Aorta (tissue), 5 donors: ENCODE measurements at regions not wholly inside any gene's neighbourhood (a gene's known extent, or its start where the extent isn't known, plus 50 kb on each side); places are given as distances from the start of the nearest gene placed in this dataset.
A peak's percentile ranks its signal among the peaks of the same experiment; 100 is the strongest.

Experiments
- ATAC-seq: fragments of 200-7000 bp; cut with Tn5 transposase; one replicate; pipeline ENCODE4 v1.9.1; 2022; ENCODE audit warnings: moderate library complexity; ENCODE audit not compliant: low FRiP score
- DNase-seq, 2 donors: peaks; one replicate each; pipeline ENCODE4 v3.0.0-alpha.2; 2020
- H3K27ac ChIP-seq, 2 donors: one replicate each; pipeline ENCODE4 v1.5.1; 2013; ENCODE audit warnings: low read length in 2 of 2, mild to moderate bottlenecking in 2 of 2, moderate library complexity in 2 of 2, control low read depth in 1 of 2, inconsistent platforms in 1 of 2, low read depth in 1 of 2
- H3K27me3 ChIP-seq, 2 donors: one replicate each; pipeline ENCODE4 v1.6.1; 2013; ENCODE audit warnings: control low read depth in 1 of 2, low read length in 1 of 2, mild to moderate bottlenecking in 1 of 2, moderate library complexity in 1 of 2; ENCODE audit not compliant: insufficient read depth in 2 of 2, control insufficient read depth in 1 of 2
- H3K36me3 ChIP-seq, 2 donors: one replicate each; pipeline ENCODE4 v1.6.1; 2013; ENCODE audit warnings: control low read depth in 1 of 2, low read length in 1 of 2, mild to moderate bottlenecking in 1 of 2; ENCODE audit not compliant: insufficient read depth in 2 of 2, control insufficient read depth in 1 of 2
- H3K4me1 ChIP-seq, 2 donors: one replicate each; pipeline ENCODE4 v1.6.1; 2013; ENCODE audit warnings: low read length in 2 of 2, control low read depth in 1 of 2, mild to moderate bottlenecking in 1 of 2, moderate library complexity in 1 of 2; ENCODE audit not compliant: insufficient read depth in 2 of 2, control insufficient read depth in 1 of 2
- H3K4me3 ChIP-seq, 2 donors: one replicate each; pipeline ENCODE4 v1.5.1; 2013; ENCODE audit warnings: low read length in 2 of 2, control low read depth in 1 of 2, mild to moderate bottlenecking in 1 of 2
- H3K9me3 ChIP-seq: one replicate; pipeline ENCODE4 v1.6.1; 2013; ENCODE audit warnings: mild to moderate bottlenecking, low read length; ENCODE audit not compliant: control insufficient read depth
- WGBS, 2 donors: extraction: QIAGEN DNeasy Blood & Tissue Kit; methylation state at CpG; one replicate each; pipeline ENCODE4 v1.1.7; 2013; 5-methylcytosine and 5-hydroxymethylcytosine counted together
- intact Hi-C, 2 donors: fragments of 100-400 bp; cut with DNase I; formaldehyde crosslinking; loops; one replicate each; pipeline versions ENCODE4 v1.14.2 to v1.15.0; 2022
- donor health status: healthy with polysubstance abuse.
- donor health status: Bipolar disorder and iron deficiency.
- donor health status: DM: no; HTN: no; CAD: no.
- donor health status: DM: no; HTN: no; CAD: no.
- donor health status: DM: yes; HTN: yes; CAD: no.

DNA sequence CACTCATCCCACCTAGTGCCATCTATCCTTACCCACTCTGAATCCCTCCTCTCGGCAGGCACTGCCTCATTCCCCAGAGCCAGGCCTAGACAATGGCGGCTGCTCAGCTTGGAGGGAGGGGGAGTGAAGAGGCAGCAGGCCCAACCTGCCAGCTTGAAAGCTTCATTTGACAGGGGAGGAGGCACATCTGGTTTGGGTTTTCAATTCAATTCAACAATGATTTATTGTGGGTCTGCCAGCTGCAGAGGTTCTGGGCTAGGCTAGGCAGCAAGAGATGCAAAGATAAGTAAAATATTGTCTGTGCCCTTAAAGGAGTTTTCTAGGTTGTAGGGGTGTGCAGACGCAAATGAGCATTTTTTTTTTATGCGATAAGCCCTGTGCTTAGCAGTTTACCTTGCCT lies 58.5 kb downstream of the RTL9 start:
- Histone ChIP-seq H3K27me3 (no peaks in the 10 kb centered on the region), H3K27ac (no peak overlapping the region), H3K4me1 (peaks cover 0 to 3% of the 10 kb centered on the region in 2 donors), H3K36me3 (no peaks in the 10 kb centered on the region), H3K4me3 (no peak overlapping the region), H3K9me3 (no peaks in the 10 kb centered on the region)
- intact Hi-C loops, result loop anchor here in 1 of 2 donors (10.0 kb wide), 1 partner anchor 412 kb away; the partner anchor contains the start of gene TMEM164
- DNase-seq, result no peak
- ATAC-seq, result no peak
- WGBS, 2 donors, result 72 to 93% methylated on average over 4 of the region's 4 CpGs

DNA sequence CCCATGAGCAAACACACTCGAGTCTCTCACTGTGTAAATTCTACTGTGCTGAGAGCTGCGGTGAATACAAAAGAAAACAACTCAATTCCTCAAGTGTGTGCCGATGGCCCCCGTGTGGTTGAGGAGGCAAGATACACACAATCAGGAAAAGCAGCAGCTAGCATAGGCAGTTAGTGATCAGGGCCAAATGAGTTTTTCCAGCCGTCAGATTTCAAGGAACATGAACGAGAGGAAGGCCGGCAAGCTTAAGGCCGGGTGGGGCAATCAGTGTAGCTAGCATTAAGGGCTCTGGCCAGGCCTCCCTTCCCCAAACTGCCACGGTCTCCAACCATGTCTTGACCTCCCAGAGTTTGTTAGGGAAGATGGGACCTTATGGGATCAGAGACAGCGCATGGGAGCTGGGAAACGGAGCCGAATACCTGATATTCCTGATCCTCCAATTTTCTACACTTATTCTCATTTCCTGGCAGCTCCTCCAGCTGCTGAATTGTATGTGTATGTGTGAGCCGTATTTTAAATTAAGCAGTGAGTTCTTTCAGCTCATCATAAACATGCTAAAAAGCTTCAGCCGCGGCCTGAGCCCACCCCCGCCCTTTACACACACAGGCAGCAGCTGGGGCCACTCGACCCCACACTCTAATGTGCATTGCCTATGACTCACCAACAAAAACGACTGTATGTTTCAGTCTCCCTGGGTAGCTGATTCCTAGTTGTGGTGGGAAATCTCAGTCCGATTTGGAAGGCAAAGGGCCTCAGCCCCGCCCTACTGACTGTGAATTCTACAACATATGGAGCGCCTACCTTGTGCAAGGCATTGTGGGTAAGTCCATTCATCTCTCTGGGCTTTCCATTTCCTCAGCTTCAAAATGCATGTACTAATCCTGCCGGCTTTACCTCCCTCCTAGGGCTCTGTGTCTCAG lies 59.9 kb downstream of the RTL9 start:
- Histone ChIP-seq H3K9me3 (no peaks in the 10 kb centered on the region), H3K4me3 (no peak overlapping the region), H3K27ac (peak overlapping the region in 1 of 2 donors; percentile 51), H3K36me3 (no peaks in the 10 kb centered on the region), H3K27me3 (no peaks in the 10 kb centered on the region), H3K4me1 (peaks cover 0 to 3% of the 10 kb centered on the region in 2 donors)
- ATAC-seq (no peak), DNase-seq (no peak)
- intact Hi-C loops, result loop anchor here in 1 of 2 donors (10.0 kb wide), 1 partner anchor 414 kb away; the partner anchor contains the start of gene TMEM164
- WGBS, 2 donors, result 33 to 44% methylated on average over 22 of the region's 22 CpGs

DNA sequence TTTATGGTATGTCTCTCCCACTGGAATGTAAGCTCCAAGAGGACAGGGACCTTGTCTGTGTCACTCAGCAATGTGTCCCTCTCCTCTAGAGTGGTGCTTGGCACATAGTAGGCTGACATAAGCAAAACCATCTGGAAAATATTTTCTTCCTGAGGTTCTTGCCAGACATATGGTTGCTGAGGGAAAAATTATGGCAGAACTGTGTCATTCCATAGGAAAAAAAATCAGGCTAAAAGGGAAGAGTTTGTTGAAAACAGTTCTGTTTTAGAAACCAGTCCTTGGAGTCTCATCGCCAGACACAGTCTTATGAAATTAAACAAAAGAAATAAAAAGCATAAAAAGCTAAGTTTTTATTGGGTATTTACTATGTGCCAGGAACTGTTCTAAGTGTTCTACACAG lies 60.9 kb downstream of the RTL9 start:
- H3K36me3 ChIP-seq, result no peaks in the 10 kb centered on the region
- no peaks in the 10 kb centered on the region for H3K4me1 ChIP-seq
- H3K9me3 ChIP-seq, result no peaks in the 10 kb centered on the region
- intact Hi-C loops, result loop anchor here in 1 of 2 donors (10.0 kb wide), 1 partner anchor 415 kb away; the partner anchor contains the start of gene TMEM164
- no peaks in the 10 kb centered on the region for H3K27me3 ChIP-seq
- DNase-seq (no peak), ATAC-seq (no peak)
- no peak overlapping the region for H3K27ac ChIP-seq
- H3K4me3 ChIP-seq, result no peak overlapping the region
- WGBS, 2 donors, result 29 to 43% methylated on average over 1 of the region's 1 CpG

DNA sequence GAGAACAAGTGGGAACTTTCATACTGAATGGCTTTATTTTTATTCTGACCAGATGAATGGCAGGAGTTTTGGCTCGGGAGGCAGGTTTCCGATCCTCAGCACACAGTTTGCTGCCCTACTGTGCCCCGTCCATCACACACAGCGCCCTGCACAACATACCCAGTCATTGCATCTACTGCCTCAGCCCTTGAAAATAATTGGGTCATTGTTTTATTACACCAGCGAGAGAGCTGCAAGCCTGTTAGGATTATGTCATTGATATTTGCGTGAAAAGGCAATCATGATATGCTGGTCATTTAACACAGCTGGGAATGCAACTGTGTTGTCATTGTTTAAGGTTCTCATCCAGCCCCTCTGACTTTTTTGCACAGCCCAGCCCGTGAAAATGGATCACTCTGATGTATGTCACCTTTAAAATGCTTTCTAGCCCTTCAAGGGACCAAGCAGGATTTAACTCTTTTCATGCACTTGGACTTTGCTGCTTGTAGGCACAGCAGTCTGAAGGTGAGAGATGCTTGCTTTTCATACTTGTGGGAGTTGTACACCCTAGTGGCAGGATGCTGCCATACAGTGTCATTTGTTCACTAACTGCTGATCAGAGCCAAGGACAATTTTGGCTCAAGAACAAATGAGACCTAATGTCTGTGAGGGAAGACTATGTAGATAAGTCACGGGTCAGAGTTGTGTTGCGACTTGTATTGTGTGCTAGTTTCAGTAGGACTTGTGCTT lies 62.3 kb downstream of the RTL9 start:
- H3K4me3 ChIP-seq, result no peak overlapping the region
- intact Hi-C loops, result no loop called here
- H3K36me3 ChIP-seq, result no peaks in the 10 kb centered on the region
- 20 to 44% methylated on average over 9 of the region's 9 CpGs for WGBS, 2 donors
- DNase-seq (no peak), ATAC-seq (no peak)
- no peaks in the 10 kb centered on the region for H3K9me3 ChIP-seq
- no peaks in the 10 kb centered on the region for H3K4me1 ChIP-seq
- no peak overlapping the region for H3K27ac ChIP-seq
- no peaks in the 10 kb centered on the region for H3K27me3 ChIP-seq

DNA sequence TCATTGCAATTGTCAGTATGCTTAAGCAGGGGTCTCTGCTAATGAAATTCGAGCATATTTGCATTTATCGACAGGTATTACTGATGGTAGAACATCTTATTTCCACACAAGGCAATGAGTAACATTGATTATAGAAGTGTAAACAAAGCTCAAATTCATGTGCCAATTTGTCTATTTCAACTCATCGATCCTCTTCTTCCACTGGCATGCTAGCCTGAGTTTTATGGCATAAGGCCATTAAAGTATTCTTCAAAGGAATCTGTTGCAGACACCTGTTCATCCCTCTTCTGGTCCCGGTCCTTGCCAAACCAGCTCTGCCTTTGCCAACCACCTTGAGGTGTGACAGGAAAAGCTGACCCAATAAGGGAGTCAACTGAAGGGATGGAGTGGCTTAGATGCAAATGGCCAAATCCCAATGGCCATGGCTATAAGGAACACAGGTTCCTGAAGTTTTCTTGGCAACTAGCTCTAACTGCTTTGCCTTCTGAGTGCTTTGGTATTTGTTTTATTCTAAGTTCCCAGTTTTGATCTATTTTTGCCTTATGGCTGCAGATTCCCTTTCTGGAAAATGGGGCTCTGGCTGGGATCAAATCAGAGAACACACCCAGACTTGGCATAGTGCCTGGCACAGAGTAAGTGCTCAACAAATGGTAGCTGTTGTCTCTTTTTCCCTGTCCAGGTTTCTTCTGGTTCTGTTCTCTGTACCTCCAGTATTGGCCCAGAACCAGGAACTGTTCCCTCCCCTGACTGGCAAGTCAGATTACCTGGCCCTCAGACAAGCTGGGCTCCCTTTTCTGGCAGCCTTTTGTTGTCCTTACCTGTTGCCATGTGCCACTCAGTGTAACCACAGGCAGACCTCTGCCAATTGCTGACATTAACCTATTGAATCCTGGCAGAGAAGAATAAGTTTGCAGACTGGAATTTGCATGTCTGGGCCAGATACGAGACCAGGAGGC lies 63.1 kb downstream of the RTL9 start:
- ATAC-seq (no peak), DNase-seq (no peak)
- 71 to 76% methylated on average over 5 of the region's 5 CpGs for WGBS, 2 donors
- no peaks in the 10 kb centered on the region for H3K4me1 ChIP-seq
- intact Hi-C loops, result no loop called here
- no peak overlapping the region for H3K4me3 ChIP-seq
- no peaks in the 10 kb centered on the region for H3K27me3 ChIP-seq
- no peaks in the 10 kb centered on the region for H3K36me3 ChIP-seq
- no peaks in the 10 kb centered on the region for H3K9me3 ChIP-seq
- H3K27ac ChIP-seq, result no peak overlapping the region

DNA sequence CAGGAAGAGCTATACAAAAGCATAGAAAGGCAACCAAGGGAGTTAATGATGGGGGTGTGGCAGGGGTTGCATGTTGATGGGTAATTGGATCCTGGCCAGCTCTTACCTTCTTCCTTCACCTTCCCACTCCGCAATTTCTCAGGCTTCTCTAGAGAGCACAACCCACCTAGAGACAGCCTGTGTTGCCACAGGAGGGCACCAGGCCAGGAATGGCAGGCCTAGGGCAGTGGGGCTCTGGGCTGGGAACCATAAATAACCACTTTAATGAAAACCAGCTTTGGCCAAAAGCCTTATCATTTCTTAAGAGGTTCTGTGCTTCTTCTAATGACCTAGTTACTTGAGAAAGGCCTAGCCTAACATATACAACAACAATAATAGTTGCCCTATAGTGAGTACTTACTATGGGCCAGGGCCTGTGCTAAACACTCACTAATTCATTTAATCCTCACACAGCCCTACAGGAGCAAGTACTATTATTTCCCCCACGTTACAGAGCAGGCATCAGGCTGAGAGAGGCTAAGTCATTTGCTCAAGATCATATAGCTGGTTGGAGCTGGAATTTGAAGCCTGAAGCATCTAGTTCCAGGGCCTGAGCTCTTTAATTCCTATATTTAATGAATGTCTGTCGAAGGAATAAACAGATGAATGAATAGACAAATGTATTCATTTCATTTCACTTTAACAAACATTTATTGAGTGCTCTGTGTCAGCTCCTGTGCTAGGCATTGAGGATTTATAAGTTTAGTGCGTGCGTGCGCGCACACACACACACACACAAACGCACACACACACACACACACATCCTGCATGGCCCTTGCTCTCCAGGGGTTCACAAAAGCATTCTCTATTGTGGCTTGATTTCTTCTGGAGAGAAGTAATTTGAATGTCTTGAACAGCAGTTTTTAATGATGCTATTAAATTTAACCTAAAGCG lies 66.8 kb downstream of the RTL9 start:
- no peak for DNase-seq
- Histone ChIP-seq H3K4me1 (no peaks in the 10 kb centered on the region), H3K27me3 (no peaks in the 10 kb centered on the region), H3K27ac (no peak overlapping the region), H3K4me3 (no peak overlapping the region), H3K36me3 (no peaks in the 10 kb centered on the region), H3K9me3 (no peaks in the 10 kb centered on the region)
- intact Hi-C loops, result no loop called here
- WGBS, 2 donors, result 75 to 88% methylated on average over 9 of the region's 9 CpGs
- no peak for ATAC-seq

DNA sequence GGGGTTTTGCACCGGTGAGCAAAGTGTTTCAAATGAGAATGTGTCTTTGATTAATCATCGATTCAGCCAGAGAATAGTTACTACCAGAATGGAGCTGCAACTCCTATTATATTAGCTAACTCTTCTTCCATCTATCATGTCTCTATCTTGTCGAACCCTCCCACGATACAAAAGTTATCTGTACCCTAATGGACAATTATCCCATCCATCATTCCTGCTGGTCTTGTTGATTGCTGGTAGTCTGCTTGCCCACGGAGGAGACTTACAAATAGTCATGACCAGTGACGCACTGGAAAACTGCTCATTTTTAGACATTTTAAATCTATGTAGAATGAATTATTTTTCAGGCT lies 67.5 kb downstream of the RTL9 start:
- Histone ChIP-seq H3K4me1 (no peaks in the 10 kb centered on the region), H3K9me3 (no peaks in the 10 kb centered on the region), H3K27me3 (no peaks in the 10 kb centered on the region), H3K27ac (no peak overlapping the region), H3K36me3 (no peaks in the 10 kb centered on the region), H3K4me3 (no peak overlapping the region)
- intact Hi-C loops, result no loop called here
- DNase-seq (no peak), ATAC-seq (no peak)
- WGBS, 2 donors, result 85 to 94% methylated on average over 6 of the region's 6 CpGs
